ENCODE measurements at regions not wholly inside any gene's neighbourhood (a gene's known extent, or its start where the extent isn't known, plus 50 kb on each side); places are given as distances from the start of the nearest gene placed in this dataset.

- TF ChIP-seq CHD7 (IDR thresholded peaks at IDR 0.05; ENCODE audit: insufficient replicate concordance, low read length), result no peak
- no peak for TF ChIP-seq ASH2L (IDR thresholded peaks at IDR 0.05; ENCODE audit: low read length)
- TF ChIP-seq EZH2 (IDR thresholded peaks at IDR 0.05; ENCODE audit: low read depth, low read length, severe bottlenecking), result no peak
- no peak for TF ChIP-seq SP2 (IDR thresholded peaks at IDR 0.05; ENCODE audit: low read length)
- TF ChIP-seq SIRT6 (IDR thresholded peaks at IDR 0.05; ENCODE audit: low read length), result no peak
- no peak for TF ChIP-seq RXRA (IDR thresholded peaks at IDR 0.05; ENCODE audit: insufficient read depth, low read depth, low read length)
These were observed 498.6 kb downstream of the FGF9 start (continued) for GRCh38 chr13:22169473-22169872.
